ENCODE measurements at regions not wholly inside any gene's neighbourhood (a gene's known extent, or its start where the extent isn't known, plus 50 kb on each side); places are given as distances from the start of the nearest gene placed in this dataset.

DNA sequence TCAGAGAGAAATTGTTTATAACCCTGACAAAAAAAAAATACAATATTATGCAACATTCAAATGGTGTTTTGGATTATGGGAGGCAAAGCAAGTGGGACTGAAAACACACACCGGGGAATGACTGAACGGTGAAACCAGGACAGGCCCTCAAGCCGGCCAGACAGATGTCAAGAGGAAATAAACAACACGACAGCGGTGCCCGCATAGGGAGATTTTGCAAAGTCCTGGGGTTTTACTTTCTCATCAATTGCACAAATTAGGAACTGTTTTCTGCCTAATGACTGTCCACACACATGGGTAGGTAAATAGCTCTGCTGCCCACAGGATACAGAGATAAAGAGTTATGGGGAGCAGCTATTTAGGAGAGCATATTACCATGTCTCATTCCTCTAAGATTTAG is 134.5 kb downstream of the IRS2 start:
- intact Hi-C loops (cut with micrococcal nuclease) = no loop called here
- Histone ChIP-seq H3K27ac (ENCODE audit: low read depth, low read length) (no peak overlapping the region), H3K9ac (ENCODE audit: low read length) (no peak overlapping the region), H3K79me2 (ENCODE audit: insufficient read depth, low read length) (no peaks in the 10 kb centered on the region), H4K20me1 (ENCODE audit: insufficient read depth) (no peaks in the 10 kb centered on the region), H3K4me1 (ENCODE audit: control insufficient read depth in 1 of 2, insufficient read depth in 2 of 2, low read length in 2 of 2) (no peaks in the 10 kb centered on the region), H3K9me3 (ENCODE audit: control insufficient read depth in 1 of 2, insufficient read depth in 1 of 2, low read depth in 1 of 2, low read length in 2 of 2) (no peaks in the 10 kb centered on the region), H3K9me2 (ENCODE audit: insufficient read depth) (no peaks in the 10 kb centered on the region), H2AFZ (ENCODE audit: low read depth, low read length, poor library complexity, severe bottlenecking) (no peak overlapping the region), H3K4me3 (replicated peaks in 1 of 2; ENCODE audit: low read depth in 1 of 2, low read length in 2 of 2) (no peak overlapping the region), H3K27me3 (ENCODE audit: insufficient read depth, low read length) (no peaks in the 10 kb centered on the region), H3K36me3 (ENCODE audit: control insufficient read depth in 1 of 2, insufficient read depth in 2 of 2, low read length in 2 of 2) (no peaks in the 10 kb centered on the region), H3K4me2 (ENCODE audit: low read length) (no peak overlapping the region)
- DNase-seq (ENCODE audit: low read depth, low spot score) (no peak), ATAC-seq (no peak)
- TF ChIP-seq EZH2phosphoT487 (IDR thresholded peaks at IDR 0.05; ENCODE audit: borderline replicate concordance) = no peak
- TF ChIP-seq, protein P1, sequence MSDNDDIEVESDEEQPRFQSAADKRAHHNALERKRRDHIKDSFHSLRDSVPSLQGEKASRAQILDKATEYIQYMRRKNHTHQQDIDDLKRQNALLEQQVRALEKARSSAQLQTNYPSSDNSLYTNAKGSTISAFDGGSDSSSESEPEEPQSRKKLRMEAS (IDR thresholded peaks at IDR 0.05) = no peak
- no peak for TF ChIP-seq SRF (IDR thresholded peaks at IDR 0.05; ENCODE audit: low read depth)
- TF ChIP-seq, protein P2, sequence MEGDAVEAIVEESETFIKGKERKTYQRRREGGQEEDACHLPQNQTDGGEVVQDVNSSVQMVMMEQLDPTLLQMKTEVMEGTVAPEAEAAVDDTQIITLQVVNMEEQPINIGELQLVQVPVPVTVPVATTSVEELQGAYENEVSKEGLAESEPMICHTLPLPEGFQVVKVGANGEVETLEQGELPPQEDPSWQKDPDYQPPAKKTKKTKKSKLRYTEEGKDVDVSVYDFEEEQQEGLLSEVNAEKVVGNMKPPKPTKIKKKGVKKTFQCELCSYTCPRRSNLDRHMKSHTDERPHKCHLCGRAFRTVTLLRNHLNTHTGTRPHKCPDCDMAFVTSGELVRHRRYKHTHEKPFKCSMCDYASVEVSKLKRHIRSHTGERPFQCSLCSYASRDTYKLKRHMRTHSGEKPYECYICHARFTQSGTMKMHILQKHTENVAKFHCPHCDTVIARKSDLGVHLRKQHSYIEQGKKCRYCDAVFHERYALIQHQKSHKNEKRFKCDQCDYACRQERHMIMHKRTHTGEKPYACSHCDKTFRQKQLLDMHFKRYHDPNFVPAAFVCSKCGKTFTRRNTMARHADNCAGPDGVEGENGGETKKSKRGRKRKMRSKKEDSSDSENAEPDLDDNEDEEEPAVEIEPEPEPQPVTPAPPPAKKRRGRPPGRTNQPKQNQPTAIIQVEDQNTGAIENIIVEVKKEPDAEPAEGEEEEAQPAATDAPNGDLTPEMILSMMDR (IDR thresholded peaks at IDR 0.05 in 2 of 3, conservative IDR thresholded peaks at IDR 0.05 in 1 of 3; ENCODE audit: borderline replicate concordance in 1 of 3, insufficient read depth in 1 of 3, low read depth in 2 of 3, low read length in 2 of 3) = no peak
- TF ChIP-seq SIN3A (IDR thresholded peaks at IDR 0.05; ENCODE audit: low read depth) = no peak
- no peak for TF ChIP-seq ELF1 (IDR thresholded peaks at IDR 0.05; ENCODE audit: borderline replicate concordance, low read depth)
- TF ChIP-seq TCF7L2 (IDR thresholded peaks at IDR 0.05; ENCODE audit: borderline replicate concordance, extremely low read depth, insufficient read depth, insufficient read length) = no peak
- TF ChIP-seq YY1 (IDR thresholded peaks at IDR 0.05; ENCODE audit: extremely low read depth, insufficient replicate concordance, low read depth, low read length) = no peak
- no peak for TF ChIP-seq EGR1 (IDR thresholded peaks at IDR 0.05; ENCODE audit: low read depth)
- CTCF ChIA-PET = no interaction called here
- BruUV-seq (replicated peaks) = no TSS peak
- POLR2A ChIA-PET = no interaction called here
- RAD21 ChIA-PET (ENCODE audit: low non-redundant PET in 1 of 2, low total read pairs in 2 of 2, uncharacterized antibody in 2 of 2, unreplicated experiment in 2 of 2) = no interaction called here

Measured in HCT116 (cell line).